ENCODE measurements at regions not wholly inside any gene's neighbourhood (a gene's known extent, or its start where the extent isn't known, plus 50 kb on each side); places are given as distances from the start of the nearest gene placed in this dataset.

- TF ChIP-seq CTCF (IDR thresholded peaks at IDR 0.05) (no peak), EZH2 (IDR thresholded peaks at IDR 0.05) (no peak), EZH2phosphoT487 (IDR thresholded peaks at IDR 0.05) (no peak)
Observed at GRCh38 chr7:50228148-50228547, 76.4 kb upstream of the IKZF1 start.
